ENCODE measurements at regions not wholly inside any gene's neighbourhood (a gene's known extent, or its start where the extent isn't known, plus 50 kb on each side); places are given as distances from the start of the nearest gene placed in this dataset.
"Not testable (repeated sequence)": the region's sequence is repeated elsewhere in the genome, so short reads cannot be mapped to it uniquely, and the experiment has no call there.

GRCh38 chr4:124812203-124812602 lies 99.7 kb upstream of the ANKRD50 start:
- not testable (repeated sequence) for DNase-seq (ENCODE audit: low spot score)

DNA sequence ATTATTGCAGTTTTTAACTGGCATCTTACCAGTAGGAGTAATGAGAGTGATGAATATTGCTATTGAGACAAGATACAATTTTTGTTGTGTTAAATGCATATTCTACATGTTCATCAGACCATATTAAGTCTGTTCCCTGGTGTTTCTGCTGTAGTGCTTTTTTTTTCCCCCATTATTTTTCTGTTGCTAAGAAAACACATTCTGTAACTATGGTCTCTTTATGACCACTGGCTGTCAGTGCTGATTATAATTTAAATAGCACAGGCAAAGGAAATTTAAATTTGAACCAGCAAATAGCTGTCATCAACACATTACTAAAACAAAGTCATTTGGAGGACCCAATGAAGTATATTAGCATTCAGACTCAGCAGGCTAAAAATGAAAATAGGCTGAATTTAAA lies 98.3 kb upstream of the ANKRD50 start:
- DNase-seq (ENCODE audit: low spot score): no peak

DNA sequence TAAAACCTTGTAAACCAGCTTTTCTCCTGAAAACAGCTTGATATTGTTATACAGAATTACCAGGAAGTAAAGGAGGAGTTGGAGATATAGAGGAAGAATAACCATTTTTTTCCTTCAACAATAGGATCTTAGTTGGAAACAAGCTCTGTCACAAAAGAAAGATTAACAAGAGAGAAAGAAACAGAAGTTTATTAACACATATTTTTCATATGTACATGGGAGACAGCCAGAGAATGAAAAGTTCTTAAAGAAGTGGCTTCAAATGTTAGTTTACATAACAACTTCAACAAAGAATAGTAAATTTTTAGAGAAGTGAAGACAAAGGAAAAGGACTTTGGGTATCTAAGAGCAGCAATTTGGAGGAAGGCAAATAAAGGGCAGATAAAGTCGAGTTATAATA lies 94.9 kb upstream of the ANKRD50 start:
- no peak for DNase-seq (ENCODE audit: low spot score)

DNA sequence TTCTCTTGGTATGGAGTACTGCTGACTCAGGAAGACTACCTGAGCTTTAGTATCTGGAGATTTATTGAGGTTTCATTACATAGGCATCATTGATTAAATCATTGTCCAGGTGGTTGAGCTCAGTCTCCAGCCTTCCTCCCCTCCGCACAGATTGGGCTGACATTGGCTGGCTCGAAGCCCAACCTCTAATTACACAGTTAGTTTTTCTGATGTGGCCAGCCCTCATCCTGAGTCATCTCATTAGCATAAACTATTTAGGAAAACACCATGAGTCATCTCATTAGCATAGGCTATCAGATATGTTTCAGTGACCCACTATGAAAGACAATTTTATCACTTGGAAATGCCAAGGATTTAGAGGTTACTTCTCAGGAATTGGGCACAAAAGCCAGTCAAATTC lies 93.9 kb upstream of the ANKRD50 start:
- no peak for DNase-seq (ENCODE audit: low spot score)

GRCh38 chr4:124804584-124804983 lies 92.1 kb upstream of the ANKRD50 start:
- peak; percentile 8 for DNase-seq (ENCODE audit: low spot score)

DNA sequence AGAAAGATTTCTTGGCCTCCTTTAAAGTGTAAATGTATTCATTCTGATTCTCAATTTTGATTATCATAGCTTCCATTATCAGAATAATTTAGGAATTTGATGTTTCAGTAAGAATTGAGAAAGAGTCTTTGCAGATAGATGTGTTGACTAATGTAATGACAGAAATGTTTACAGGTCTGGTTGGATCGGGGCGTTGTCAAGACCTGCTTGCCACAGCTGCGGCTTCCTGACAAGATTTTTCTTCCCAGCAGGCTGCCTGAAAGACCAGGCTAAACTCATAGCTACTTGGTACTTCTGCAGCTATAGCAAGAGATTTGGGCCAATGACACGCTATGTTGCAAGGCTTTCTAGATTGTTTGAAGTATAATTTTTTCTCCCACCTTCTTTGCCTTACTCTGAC lies 91.5 kb upstream of the ANKRD50 start:
- no peak for DNase-seq (ENCODE audit: low spot score)

DNA sequence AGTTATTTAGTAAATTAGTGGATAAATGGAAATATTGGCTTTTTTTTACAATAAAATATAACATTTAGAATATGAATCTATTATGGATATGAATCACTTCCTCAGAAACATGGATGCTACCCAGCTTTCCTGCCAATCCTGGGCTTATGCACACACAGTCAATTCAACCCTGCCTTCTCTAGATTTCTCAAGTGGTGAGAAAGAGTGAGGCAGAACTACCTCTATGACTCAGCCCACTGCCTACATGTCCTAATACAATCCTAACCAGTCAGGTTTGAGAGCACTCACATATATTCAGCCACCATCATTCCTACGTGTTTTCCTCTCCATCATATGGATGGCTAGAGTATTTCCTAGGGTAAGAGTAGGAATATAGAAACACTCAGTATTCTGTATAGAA lies 91.1 kb upstream of the ANKRD50 start:
- no peak for DNase-seq (ENCODE audit: low spot score)

- peak; percentile 23 for DNase-seq (ENCODE audit: low spot score)
Observed at GRCh38 chr4:124803026-124803425, 90.5 kb upstream of the ANKRD50 start.

- no peak for DNase-seq (ENCODE audit: low spot score)
Observed at GRCh38 chr4:124797223-124797622, 84.7 kb upstream of the ANKRD50 start.

DNA sequence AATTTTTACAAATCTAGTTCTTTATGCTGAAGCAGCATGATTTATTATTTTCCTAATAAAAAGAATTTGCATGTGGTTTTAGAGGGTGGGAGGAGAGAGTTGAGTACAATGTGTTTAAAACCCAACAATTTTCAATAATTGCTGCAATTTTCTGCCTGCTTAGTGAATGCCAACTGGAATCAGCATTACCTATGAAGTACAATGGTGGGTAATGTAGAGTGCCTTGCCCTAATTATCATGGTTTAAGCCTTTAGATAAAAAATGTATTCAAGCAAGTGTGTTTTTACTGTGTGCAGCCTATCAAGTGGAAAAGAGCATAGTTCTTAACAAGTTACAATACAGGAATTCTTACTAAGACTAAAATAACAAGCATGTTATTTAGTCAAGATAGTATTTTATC lies 77.9 kb upstream of the ANKRD50 start:
- DNase-seq (ENCODE audit: low spot score): no peak

GRCh38 chr4:124786634-124787033 lies 74.1 kb upstream of the ANKRD50 start:
- DNase-seq (ENCODE audit: low spot score): no peak

DNA sequence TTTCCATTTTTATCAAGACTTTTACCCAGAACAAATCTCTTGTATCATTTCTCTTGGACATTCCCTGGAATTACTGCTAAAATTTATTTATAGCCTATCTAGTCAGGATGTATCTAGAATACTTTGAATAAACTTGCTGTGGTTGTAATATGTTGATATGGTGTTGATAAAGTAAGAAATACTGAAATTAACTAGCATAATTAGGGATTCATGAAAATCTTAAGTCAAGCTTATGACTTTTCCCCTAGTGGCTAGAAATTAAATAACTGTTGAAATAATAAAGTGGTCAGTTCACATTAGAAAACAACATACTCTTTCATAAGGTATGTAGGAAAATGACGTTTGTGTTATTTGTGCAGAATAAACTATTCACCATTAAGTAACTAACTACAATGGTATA lies 73.1 kb upstream of the ANKRD50 start:
- no peak for DNase-seq (ENCODE audit: low spot score)

- DNase-seq (ENCODE audit: low spot score): no peak
Observed at GRCh38 chr4:124783847-124784246, 71.3 kb upstream of the ANKRD50 start.

GRCh38 chr4:124777007-124777406 lies 64.5 kb upstream of the ANKRD50 start:
- no peak for DNase-seq (ENCODE audit: low spot score)

- DNase-seq (ENCODE audit: low spot score): no peak
Observed at GRCh38 chr4:124768596-124769365, 56.2 kb upstream of the ANKRD50 start.

DNA sequence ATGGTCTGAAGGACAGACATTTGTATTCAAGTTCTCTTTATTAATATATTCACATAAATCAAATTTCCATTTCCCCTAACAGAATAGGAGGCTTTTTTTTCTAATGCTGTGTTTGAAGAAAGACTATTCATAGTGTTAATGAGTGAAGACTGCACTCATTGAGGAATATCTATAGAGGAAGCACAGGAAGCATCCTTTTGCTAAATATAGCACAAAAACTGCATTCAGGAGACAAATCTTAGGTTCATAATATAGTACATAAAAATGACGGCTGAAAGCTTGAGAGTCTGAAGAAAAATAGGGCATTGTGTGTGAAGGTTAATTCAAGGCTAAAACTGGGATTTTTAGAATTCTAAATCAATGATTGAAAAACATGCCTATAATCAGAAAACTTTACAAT lies 50.4 kb upstream of the ANKRD50 start:
- no peak for DNase-seq (ENCODE audit: low spot score)
